ENCODE measurements at regions not wholly inside any gene's neighbourhood (a gene's known extent, or its start where the extent isn't known, plus 50 kb on each side); places are given as distances from the start of the nearest gene placed in this dataset.

DNA sequence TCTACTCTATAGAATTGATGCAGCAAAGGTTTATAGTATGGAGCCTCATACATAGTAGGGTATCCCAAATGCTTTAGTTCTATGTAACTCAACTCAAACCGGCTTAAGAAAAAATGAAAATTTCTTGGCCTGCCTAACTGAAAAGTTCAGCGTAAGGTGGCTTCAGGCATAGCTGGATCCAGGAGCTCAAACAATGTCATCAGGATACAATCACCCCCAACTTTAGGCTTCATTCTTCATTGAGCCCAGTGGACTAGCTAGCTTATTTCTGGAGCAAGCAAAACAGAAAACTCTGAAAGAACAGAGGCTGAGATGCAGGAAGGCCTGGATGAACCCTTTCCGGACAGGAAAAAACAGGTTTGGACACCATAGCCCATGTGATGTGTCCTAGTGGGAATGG is 147.5 kb upstream of the HS3ST4 start:
- H4K5ac ChIP-seq (ENCODE audit: low read depth, low read length): no peak overlapping the region
- DNase-seq: no peak
- ChIA-PET CTCF (no interaction called here), POLR2A (ENCODE audit: unreplicated experiment) (no interaction called here)
- no peak overlapping the region for H2BK20ac ChIP-seq (ENCODE audit: low read depth, low read length)
- no peaks in the 10 kb centered on the region for H3K27me3 ChIP-seq (ENCODE audit: control insufficient read depth, insufficient read depth, low read length)
- H3K4ac ChIP-seq (ENCODE audit: low read depth, low read length): no peak overlapping the region
- H2BK120ac ChIP-seq (ENCODE audit: low read depth, low read length): no peak overlapping the region
- H3K9me3 ChIP-seq (ENCODE audit: control insufficient read depth, insufficient read depth, low read length): peaks cover 15% of the 10 kb centered on the region
- H2AK5ac ChIP-seq (ENCODE audit: low read depth, low read length): no peak overlapping the region
- H3K14ac ChIP-seq (replicated peaks; ENCODE audit: low read depth, low read length): no peak overlapping the region
- no peak overlapping the region for H3K23ac ChIP-seq (ENCODE audit: low read depth, low read length)
- BruUV-seq (replicated peaks): no TSS peak
- no peak for ATAC-seq (ENCODE audit: low read depth)
- no peak overlapping the region for H2BK15ac ChIP-seq (ENCODE audit: low read depth, low read length)
- no peak overlapping the region for H3K18ac ChIP-seq (ENCODE audit: low read depth, low read length)
- H3K27ac ChIP-seq (ENCODE audit: insufficient read depth, low read length): no peak overlapping the region
- H3K4me3 ChIP-seq (ENCODE audit: insufficient read depth, low read depth, low read length): no peak overlapping the region
- H3K79me1 ChIP-seq (ENCODE audit: low read depth in 1 of 2, low read length in 2 of 2): no peaks in the 10 kb centered on the region
- H2AFZ ChIP-seq (replicated peaks; ENCODE audit: low read length, poor library complexity): no peak overlapping the region
- intact Hi-C loops (cut with micrococcal nuclease): no loop called here
- H4K8ac ChIP-seq (ENCODE audit: low read depth in 2 of 2, low read length in 2 of 2): no peak overlapping the region
- H2AK9ac ChIP-seq (replicated peaks; ENCODE audit: low read depth, low read length, poor library complexity): no peak overlapping the region
- 67% methylated on average over 1 of the region's 3 CpGs; no CpG with 5 or more reads in 1 of the 2 experiments for WGBS, 2 experiments (ENCODE audit: extremely low coverage in 2 of 2, insufficient read length in 1 of 2)
- H2BK5ac ChIP-seq (ENCODE audit: low read depth, low read length, poor library complexity, severe bottlenecking): no peak overlapping the region
- no peaks in the 10 kb centered on the region for H4K20me1 ChIP-seq (ENCODE audit: insufficient read depth, low read length)
- H3K56ac ChIP-seq (ENCODE audit: extremely low read depth, insufficient read depth, low read length): no peak overlapping the region
- H3K4me2 ChIP-seq (ENCODE audit: low read depth, low read length): no peak overlapping the region
- dilution Hi-C loops (cut with HindIII; ENCODE audit: low sequenced_read_pairs, unreplicated experiment): no loop called here
- H3K4me1 ChIP-seq (ENCODE audit: control insufficient read depth, insufficient read depth, low read length): no peaks in the 10 kb centered on the region
- H4K91ac ChIP-seq (ENCODE audit: insufficient read depth, low read depth, low read length): no peak overlapping the region
- no peak overlapping the region for H3K9ac ChIP-seq (ENCODE audit: low read depth, low read length)
- TF ChIP-seq CEBPB (IDR thresholded peaks at IDR 0.05; ENCODE audit: low read depth, low read length) (no peak), NFE2L2 (IDR thresholded peaks at IDR 0.05; ENCODE audit: low read depth, low read length) (no peak), CHD1 (IDR thresholded peaks at IDR 0.05; ENCODE audit: low read depth, low read length) (no peak), BHLHE40 (IDR thresholded peaks at IDR 0.05; ENCODE audit: low read depth, low read length) (no peak), FOS (IDR thresholded peaks at IDR 0.05; ENCODE audit: low read depth, low read length) (no peak), RFX5 (IDR thresholded peaks at IDR 0.05; ENCODE audit: low read depth, low read length) (no peak), MAZ (IDR thresholded peaks at IDR 0.05; ENCODE audit: borderline replicate concordance, low read depth, low read length) (no peak), POLR2A (IDR thresholded peaks at IDR 0.05; ENCODE audit: low read depth, low read length) (no peak), SMC3 (IDR thresholded peaks at IDR 0.05; ENCODE audit: low read depth, low read length) (no peak), MXI1 (IDR thresholded peaks at IDR 0.05; ENCODE audit: borderline replicate concordance, low read depth, low read length) (no peak)
- TF ChIP-seq, protein P1, sequence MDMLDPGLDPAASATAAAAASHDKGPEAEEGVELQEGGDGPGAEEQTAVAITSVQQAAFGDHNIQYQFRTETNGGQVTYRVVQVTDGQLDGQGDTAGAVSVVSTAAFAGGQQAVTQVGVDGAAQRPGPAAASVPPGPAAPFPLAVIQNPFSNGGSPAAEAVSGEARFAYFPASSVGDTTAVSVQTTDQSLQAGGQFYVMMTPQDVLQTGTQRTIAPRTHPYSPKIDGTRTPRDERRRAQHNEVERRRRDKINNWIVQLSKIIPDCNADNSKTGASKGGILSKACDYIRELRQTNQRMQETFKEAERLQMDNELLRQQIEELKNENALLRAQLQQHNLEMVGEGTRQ (IDR thresholded peaks at IDR 0.05; ENCODE audit: low read depth, low read length): no peak
- TF ChIP-seq, protein P2, sequence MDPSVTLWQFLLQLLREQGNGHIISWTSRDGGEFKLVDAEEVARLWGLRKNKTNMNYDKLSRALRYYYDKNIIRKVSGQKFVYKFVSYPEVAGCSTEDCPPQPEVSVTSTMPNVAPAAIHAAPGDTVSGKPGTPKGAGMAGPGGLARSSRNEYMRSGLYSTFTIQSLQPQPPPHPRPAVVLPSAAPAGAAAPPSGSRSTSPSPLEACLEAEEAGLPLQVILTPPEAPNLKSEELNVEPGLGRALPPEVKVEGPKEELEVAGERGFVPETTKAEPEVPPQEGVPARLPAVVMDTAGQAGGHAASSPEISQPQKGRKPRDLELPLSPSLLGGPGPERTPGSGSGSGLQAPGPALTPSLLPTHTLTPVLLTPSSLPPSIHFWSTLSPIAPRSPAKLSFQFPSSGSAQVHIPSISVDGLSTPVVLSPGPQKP (IDR thresholded peaks at IDR 0.05; ENCODE audit: borderline replicate concordance, low read depth, low read length): no peak
- TF ChIP-seq, protein P3, sequence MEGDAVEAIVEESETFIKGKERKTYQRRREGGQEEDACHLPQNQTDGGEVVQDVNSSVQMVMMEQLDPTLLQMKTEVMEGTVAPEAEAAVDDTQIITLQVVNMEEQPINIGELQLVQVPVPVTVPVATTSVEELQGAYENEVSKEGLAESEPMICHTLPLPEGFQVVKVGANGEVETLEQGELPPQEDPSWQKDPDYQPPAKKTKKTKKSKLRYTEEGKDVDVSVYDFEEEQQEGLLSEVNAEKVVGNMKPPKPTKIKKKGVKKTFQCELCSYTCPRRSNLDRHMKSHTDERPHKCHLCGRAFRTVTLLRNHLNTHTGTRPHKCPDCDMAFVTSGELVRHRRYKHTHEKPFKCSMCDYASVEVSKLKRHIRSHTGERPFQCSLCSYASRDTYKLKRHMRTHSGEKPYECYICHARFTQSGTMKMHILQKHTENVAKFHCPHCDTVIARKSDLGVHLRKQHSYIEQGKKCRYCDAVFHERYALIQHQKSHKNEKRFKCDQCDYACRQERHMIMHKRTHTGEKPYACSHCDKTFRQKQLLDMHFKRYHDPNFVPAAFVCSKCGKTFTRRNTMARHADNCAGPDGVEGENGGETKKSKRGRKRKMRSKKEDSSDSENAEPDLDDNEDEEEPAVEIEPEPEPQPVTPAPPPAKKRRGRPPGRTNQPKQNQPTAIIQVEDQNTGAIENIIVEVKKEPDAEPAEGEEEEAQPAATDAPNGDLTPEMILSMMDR (conservative IDR thresholded peaks at IDR 0.05; ENCODE audit: low read depth, low read length): no peak
- in situ Hi-C loops (cut with MboI; ENCODE audit: low sequenced_read_pairs): no loop called here
- no peaks in the 10 kb centered on the region for H3K36me3 ChIP-seq (ENCODE audit: control insufficient read depth, insufficient read depth, low read length)
- no peaks in the 10 kb centered on the region for H3K9me1 ChIP-seq (ENCODE audit: insufficient read depth, low read length)
